ENCODE measurements at regions not wholly inside any gene's neighbourhood (a gene's known extent, or its start where the extent isn't known, plus 50 kb on each side); places are given as distances from the start of the nearest gene placed in this dataset.

DNA sequence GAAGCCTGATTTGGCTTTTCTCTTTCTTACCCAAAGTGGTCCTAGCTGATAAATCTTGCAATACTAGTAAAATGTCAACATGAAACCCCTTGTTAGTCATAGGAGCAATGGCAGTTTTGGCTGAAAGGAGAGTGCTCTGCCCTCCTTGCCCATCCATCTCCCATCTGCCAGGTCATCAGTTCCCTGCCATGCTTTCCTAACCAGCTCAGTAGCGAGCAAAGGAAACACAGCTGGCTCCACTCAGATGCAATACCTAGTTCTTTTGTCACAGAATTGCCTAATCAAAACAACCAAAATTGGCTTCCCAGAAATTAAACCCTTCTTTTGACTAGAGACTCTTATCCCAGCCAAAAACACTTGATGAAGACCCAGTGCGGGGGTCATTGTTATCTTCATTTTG, 733.0 kb downstream of the CCSER2 start:
- CTCF ChIA-PET, result no interaction called here
- Histone ChIP-seq H3K36me3 (ENCODE audit: control insufficient read depth, insufficient read depth, low read length) (no peaks in the 10 kb centered on the region), H3K27me3 (ENCODE audit: control insufficient read depth, insufficient read depth, low read length) (no peaks in the 10 kb centered on the region), H3K4me3 (ENCODE audit: low read depth, low read length) (no peak overlapping the region)
- no peak for DNase-seq (ENCODE audit: low read depth)
- POLR2A ChIA-PET, result no interaction called here
- TF ChIP-seq, protein P1, sequence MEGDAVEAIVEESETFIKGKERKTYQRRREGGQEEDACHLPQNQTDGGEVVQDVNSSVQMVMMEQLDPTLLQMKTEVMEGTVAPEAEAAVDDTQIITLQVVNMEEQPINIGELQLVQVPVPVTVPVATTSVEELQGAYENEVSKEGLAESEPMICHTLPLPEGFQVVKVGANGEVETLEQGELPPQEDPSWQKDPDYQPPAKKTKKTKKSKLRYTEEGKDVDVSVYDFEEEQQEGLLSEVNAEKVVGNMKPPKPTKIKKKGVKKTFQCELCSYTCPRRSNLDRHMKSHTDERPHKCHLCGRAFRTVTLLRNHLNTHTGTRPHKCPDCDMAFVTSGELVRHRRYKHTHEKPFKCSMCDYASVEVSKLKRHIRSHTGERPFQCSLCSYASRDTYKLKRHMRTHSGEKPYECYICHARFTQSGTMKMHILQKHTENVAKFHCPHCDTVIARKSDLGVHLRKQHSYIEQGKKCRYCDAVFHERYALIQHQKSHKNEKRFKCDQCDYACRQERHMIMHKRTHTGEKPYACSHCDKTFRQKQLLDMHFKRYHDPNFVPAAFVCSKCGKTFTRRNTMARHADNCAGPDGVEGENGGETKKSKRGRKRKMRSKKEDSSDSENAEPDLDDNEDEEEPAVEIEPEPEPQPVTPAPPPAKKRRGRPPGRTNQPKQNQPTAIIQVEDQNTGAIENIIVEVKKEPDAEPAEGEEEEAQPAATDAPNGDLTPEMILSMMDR (IDR thresholded peaks at IDR 0.05; ENCODE audit: insufficient read depth, low read depth, low read length), result no peak

DNA sequence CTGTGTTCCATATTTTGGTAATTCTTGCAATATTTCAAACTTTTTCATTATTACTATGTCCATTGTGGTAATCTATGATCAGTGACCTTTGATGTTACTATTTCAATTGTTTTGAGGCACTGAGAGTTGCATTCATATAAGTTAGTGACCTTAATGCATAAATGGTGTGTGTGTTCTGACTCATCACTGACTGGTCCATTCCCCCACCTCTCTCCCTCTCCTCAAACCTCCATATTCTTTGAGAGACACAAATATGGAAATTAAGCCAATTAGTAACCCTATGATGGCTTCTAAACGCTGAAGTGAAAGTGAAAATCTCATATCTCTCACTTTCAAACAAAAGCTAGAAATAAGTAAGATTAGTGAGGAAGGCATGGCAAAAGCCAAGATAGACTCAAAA, 739.6 kb downstream of the CCSER2 start:
- DNase-seq (ENCODE audit: low read depth), result no peak
- TF ChIP-seq, protein P1 (IDR thresholded peaks at IDR 0.05; ENCODE audit: insufficient read depth, low read depth, low read length), result no peak
- H3K36me3 ChIP-seq (ENCODE audit: control insufficient read depth, insufficient read depth, low read length), result no peaks in the 10 kb centered on the region
- H3K27me3 ChIP-seq (ENCODE audit: control insufficient read depth, insufficient read depth, low read length), result no peaks in the 10 kb centered on the region
- ChIA-PET POLR2A (no interaction called here), CTCF (no interaction called here)
- H3K4me3 ChIP-seq (ENCODE audit: low read depth, low read length), result no peak overlapping the region

GRCh38 chr10:85080934-85081333, 752.5 kb downstream of the CCSER2 start:
- Histone ChIP-seq H3K4me3 (ENCODE audit: low read depth, low read length) (no peak overlapping the region), H3K36me3 (ENCODE audit: control insufficient read depth, insufficient read depth, low read length) (no peaks in the 10 kb centered on the region), H3K27me3 (ENCODE audit: control insufficient read depth, insufficient read depth, low read length) (no peaks in the 10 kb centered on the region)
- ChIA-PET POLR2A (no interaction called here), CTCF (interaction anchor here (0.5 kb wide), 1 partner anchor 44 kb away, joined by 3 read pairs; no protein-coding TSS in a partner anchor)
- DNase-seq (ENCODE audit: low read depth), result no peak
- TF ChIP-seq, protein P1 (IDR thresholded peaks at IDR 0.05; ENCODE audit: insufficient read depth, low read depth, low read length), result no peak

DNA sequence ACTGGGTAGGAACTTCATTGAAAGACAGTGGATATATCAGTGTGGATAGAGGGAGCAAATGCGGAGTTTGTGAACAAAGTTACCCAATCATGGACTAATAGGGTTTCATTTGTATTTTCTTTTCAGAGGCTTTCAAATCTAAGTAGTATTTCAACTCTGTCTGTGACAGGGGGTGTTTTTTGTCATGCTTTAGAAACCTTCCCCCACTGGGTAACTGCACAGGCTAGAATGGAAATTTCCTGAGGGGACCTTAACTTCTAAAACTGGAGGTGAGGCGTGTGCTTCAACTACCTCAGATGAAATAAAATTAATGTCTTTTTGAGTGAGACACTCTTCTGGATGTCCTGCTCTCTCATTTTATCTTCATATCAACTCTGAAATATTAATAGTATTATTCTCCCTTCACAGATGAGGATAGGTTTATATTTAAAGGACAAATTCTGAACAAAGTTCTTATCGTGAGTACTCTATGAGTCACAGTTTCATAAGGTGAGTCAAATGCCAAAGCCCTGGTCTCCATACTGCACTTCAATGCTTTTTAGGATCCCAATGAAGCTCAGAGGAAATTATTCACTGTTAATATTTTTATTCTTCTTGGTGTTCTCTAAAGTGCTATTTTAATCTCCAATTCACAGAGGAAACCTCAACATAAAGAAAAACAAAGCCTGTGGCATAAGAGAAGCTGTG, 770.6 kb downstream of the CCSER2 start:
- ChIA-PET CTCF (no interaction called here), POLR2A (no interaction called here)
- no peak for DNase-seq (ENCODE audit: low read depth)
- Histone ChIP-seq H3K36me3 (ENCODE audit: control insufficient read depth, insufficient read depth, low read length) (no peaks in the 10 kb centered on the region), H3K27me3 (ENCODE audit: control insufficient read depth, insufficient read depth, low read length) (no peaks in the 10 kb centered on the region), H3K4me3 (ENCODE audit: low read depth, low read length) (no peak overlapping the region)
- TF ChIP-seq, protein P1 (IDR thresholded peaks at IDR 0.05; ENCODE audit: insufficient read depth, low read depth, low read length), result no peak

- no peak for DNase-seq (ENCODE audit: low read depth)
- TF ChIP-seq, protein P1 (IDR thresholded peaks at IDR 0.05; ENCODE audit: insufficient read depth, low read depth, low read length), result no peak
- POLR2A ChIA-PET, result no interaction called here
- Histone ChIP-seq H3K36me3 (ENCODE audit: control insufficient read depth, insufficient read depth, low read length) (no peaks in the 10 kb centered on the region), H3K4me3 (ENCODE audit: low read depth, low read length) (no peak overlapping the region), H3K27me3 (ENCODE audit: control insufficient read depth, insufficient read depth, low read length) (no peaks in the 10 kb centered on the region)
- CTCF ChIA-PET, result no interaction called here
These were observed 772.1 kb downstream of the CCSER2 start for GRCh38 chr10:85100495-85100894.
